Neutrophil (primary cell): ENCODE measurements at regions not wholly inside any gene's neighbourhood (a gene's known extent, or its start where the extent isn't known, plus 50 kb on each side); places are given as distances from the start of the nearest gene placed in this dataset.
"Not testable (repeated sequence)": the region's sequence is repeated elsewhere in the genome, so short reads cannot be mapped to it uniquely, and the experiment has no call there.

Source experiments
- H3K27ac ChIP-seq: fragments of 200-600 bp; sonication (generic); 2 replicates; pipeline ENCODE4 v1.5.1; 2016; ENCODE audit warnings: mild to moderate bottlenecking, moderate library complexity
- H3K27me3 ChIP-seq: fragments of 200-600 bp; sonication (generic); 2 replicates; pipeline ENCODE4 v1.6.0; 2016; ENCODE audit warnings: mild to moderate bottlenecking
- H3K36me3 ChIP-seq: fragments of 200-600 bp; sonication (generic); 2 replicates; pipeline ENCODE4 v1.5.1; 2017
- H3K4me1 ChIP-seq, 2 experiments: fragments of 200-600 bp in 1 of 2; sonication (generic) in 1 of 2; 1 replicate in 1 of 2; 2 replicates in 1 of 2; pipeline versions ENCODE4 v1.5.1 to v1.6.1; 2013 to 2016; ENCODE audit warnings: low read depth in 1 of 2, low read length in 1 of 2, mild to moderate bottlenecking in 1 of 2, moderate library complexity in 1 of 2; ENCODE audit not compliant: control insufficient read depth in 1 of 2, insufficient read depth in 1 of 2
- H3K4me3 ChIP-seq, 2 experiments: fragments of 200-600 bp in 1 of 2; sonication (generic) in 1 of 2; 1 replicate in 1 of 2; 2 replicates in 1 of 2; pipeline ENCODE4 v1.5.1; 2013 to 2016; ENCODE audit warnings: low read depth in 1 of 2, low read length in 1 of 2, mild to moderate bottlenecking in 1 of 2, moderate library complexity in 1 of 2
- H3K9me3 ChIP-seq: fragments of 200-600 bp; sonication (generic); 2 replicates; pipeline ENCODE4 v1.5.1; 2016
- CTCF ChIP-seq: fragments of 200-600 bp; sonication (generic); IDR thresholded peaks from 2 replicates; pipeline ENCODE4 v1.5.1; 2016; ENCODE audit warnings: antibody characterized with exemption

DNA sequence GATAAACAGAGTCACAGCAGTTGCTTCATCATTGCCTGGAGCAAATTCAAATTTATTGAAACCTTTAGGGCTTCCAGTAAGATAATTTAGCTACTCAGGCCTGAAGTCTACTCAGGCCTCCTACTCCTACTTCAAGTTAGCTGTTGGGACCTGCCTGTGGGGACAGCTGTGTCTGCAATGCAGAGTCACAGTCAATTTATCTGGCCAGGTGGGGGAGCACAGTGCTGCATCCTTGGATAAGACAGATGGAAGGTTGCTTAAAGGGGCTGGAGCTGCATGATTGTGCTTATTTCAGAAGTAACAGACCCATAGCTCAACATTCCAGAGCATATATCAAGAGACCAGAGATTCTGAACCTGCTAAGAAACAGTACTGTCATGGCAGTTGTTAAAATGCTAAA is 932.1 kb downstream of the QKI start:
- H3K27ac ChIP-seq = no peak overlapping the region
- H3K27me3 ChIP-seq = no peaks in the 10 kb centered on the region
- TF ChIP-seq CTCF = no peak
- no peaks in the 10 kb centered on the region for H3K9me3 ChIP-seq
- H3K36me3 ChIP-seq = no peaks in the 10 kb centered on the region
- no peak overlapping the region for H3K4me3 ChIP-seq
- no peaks in the 10 kb centered on the region for H3K4me1 ChIP-seq

GRCh38 chr6:164345806-164346496 is 931.4 kb downstream of the QKI start:
- Histone ChIP-seq H3K27ac (no peak overlapping the region), H3K4me1 (no peaks in the 10 kb centered on the region), H3K9me3 (no peaks in the 10 kb centered on the region), H3K36me3 (no peaks in the 10 kb centered on the region), H3K27me3 (no peaks in the 10 kb centered on the region), H3K4me3 (no peak overlapping the region)
- no peak for TF ChIP-seq CTCF

DNA sequence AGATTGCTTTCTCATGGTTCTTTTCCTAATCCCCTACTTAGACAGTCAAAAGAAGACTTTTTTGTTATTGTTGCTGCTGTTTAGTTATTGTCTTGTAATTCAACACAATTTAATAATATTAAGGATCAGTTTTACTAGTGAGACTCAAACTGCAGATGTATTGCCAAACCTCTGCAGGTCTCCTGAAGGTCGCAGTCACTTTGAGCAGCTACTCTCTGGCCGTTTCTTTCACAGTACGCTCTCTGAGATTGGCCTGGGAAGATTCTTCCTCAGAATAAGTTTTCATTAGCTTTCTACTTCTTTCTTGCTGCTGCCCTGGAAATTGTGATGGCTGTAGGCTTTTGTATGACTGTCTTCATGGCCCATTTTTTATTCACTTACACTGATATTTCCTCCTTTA is 930.8 kb downstream of the QKI start:
- Histone ChIP-seq H3K9me3 (no peaks in the 10 kb centered on the region), H3K4me3 (no peak overlapping the region), H3K4me1 (no peaks in the 10 kb centered on the region), H3K27me3 (no peaks in the 10 kb centered on the region), H3K27ac (no peak overlapping the region), H3K36me3 (no peaks in the 10 kb centered on the region)
- no peak for TF ChIP-seq CTCF

DNA sequence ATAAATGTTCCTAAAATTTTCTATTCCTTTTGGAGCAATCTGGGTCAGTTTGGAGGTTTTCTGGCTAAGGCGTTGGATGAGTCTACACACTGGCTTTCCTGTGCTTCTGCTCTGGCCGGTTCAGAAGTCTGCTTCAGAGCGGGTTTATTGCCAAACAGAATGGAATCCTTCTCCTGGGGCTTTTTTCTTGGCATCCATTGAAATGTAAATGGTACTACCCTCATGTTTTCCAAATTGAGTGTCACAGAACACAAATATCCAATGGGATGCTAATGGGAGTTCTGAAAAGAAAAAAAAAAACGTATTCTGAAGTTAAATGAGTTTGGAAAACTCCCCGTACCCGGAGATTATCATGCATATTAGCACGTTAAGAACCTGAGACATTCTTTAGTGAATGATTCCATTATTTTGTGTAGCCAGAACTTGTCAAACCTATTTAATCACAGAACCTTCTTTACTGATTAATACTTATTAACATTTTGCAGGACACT is 930.3 kb downstream of the QKI start:
- Histone ChIP-seq H3K4me1 (no peaks in the 10 kb centered on the region), H3K27ac (no peak overlapping the region), H3K36me3 (no peaks in the 10 kb centered on the region), H3K4me3 (no peak overlapping the region), H3K27me3 (no peaks in the 10 kb centered on the region), H3K9me3 (no peaks in the 10 kb centered on the region)
- no peak for TF ChIP-seq CTCF

DNA sequence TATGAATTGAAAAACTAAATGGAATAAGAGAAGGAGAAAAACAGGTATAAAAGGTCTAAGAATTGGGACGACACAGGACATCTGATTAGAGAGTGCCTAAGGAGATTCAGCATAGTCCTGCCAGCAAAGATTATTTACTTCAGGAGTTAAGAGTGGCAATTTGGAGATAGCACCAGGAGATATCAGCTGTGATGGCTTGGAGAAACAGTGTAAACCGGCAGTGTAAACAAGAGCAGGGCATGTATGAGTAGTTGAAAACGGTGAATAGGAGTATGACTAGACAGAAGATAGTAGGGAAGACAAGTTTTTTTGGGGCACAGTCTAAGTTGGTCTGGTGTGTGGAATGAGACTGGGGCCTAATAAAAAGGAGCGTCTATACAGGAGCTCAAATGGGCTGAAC is 924.9 kb downstream of the QKI start:
- H3K9me3 ChIP-seq, H3K4me1 ChIP-seq, H3K27me3 ChIP-seq, H3K36me3 ChIP-seq, H3K27ac ChIP-seq, H3K4me3 ChIP-seq: not testable (repeated sequence)

DNA sequence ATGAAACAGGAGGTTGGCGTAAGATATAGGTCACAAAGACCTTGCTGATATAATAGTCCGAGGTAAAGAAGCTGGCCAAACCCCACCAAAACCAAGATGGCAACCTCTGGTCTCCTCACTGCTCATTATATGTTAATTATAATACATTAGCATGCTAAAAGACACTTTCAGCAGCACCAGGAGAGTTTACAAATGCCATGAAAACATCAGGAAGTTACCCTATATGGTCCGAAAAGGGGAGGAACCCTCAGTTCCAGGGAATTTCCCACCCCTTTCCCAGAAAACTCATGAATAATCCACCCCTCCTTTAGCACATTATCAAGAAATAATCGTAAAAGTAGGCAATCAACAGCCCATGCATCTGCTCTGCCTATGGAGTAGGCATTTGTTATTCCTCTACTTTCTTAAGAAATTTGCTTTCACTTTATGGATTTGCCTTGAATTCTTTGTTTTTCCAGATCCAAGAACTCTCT is 923.4 kb downstream of the QKI start:
- Histone ChIP-seq H3K27ac (no peak overlapping the region), H3K4me3 (no peak overlapping the region), H3K27me3 (no peaks in the 10 kb centered on the region), H3K9me3 (no peaks in the 10 kb centered on the region), H3K4me1 (no peaks in the 10 kb centered on the region), H3K36me3 (no peaks in the 10 kb centered on the region)
- no peak for TF ChIP-seq CTCF
